Uterus (tissue), 2 donors: ENCODE measurements at regions not wholly inside any gene's neighbourhood (a gene's known extent, or its start where the extent isn't known, plus 50 kb on each side); places are given as distances from the start of the nearest gene placed in this dataset.

ENCODE experiments used
- CTCF ChIP-seq, 4 experiments: fragments of 200-600 bp in 2 of 4; fragments of 450-650 bp in 2 of 4; sonication (generic) in 2 of 4; IDR thresholded peaks; one replicate each; pipeline ENCODE4 v1.5.1; 2016 to 2019; ENCODE audit warnings: antibody characterized with exemption in 4 of 4, mild to moderate bottlenecking in 2 of 4, moderate library complexity in 1 of 4
- POLR2A ChIP-seq, 2 donors: fragments of 450-650 bp; IDR thresholded peaks; one replicate each; pipeline ENCODE4 v1.6.1; 2016; ENCODE audit warnings: antibody characterized with exemption in 2 of 2, mild to moderate bottlenecking in 1 of 2, moderate library complexity in 1 of 2

GRCh38 chrX:110989447-110989846 is 106.5 kb upstream of the PAK3 start:
- TF ChIP-seq CTCF (IDR thresholded peaks at IDR 0.05) = no peak
- no peak for TF ChIP-seq POLR2A (IDR thresholded peaks at IDR 0.05)
